HG03571 (cell line): ENCODE measurements at regions not wholly inside any gene's neighbourhood (a gene's known extent, or its start where the extent isn't known, plus 50 kb on each side); places are given as distances from the start of the nearest gene placed in this dataset.
"Not testable (repeated sequence)": the region's sequence is repeated elsewhere in the genome, so short reads cannot be mapped to it uniquely, and the experiment has no call there.

ENCODE experiments used
- ATAC-seq: cut with Tn5 transposase; IDR thresholded peaks from one replicate; pipeline ENCODE4 v1.9.1; 2021; ENCODE audit not compliant: unreplicated experiment

DNA sequence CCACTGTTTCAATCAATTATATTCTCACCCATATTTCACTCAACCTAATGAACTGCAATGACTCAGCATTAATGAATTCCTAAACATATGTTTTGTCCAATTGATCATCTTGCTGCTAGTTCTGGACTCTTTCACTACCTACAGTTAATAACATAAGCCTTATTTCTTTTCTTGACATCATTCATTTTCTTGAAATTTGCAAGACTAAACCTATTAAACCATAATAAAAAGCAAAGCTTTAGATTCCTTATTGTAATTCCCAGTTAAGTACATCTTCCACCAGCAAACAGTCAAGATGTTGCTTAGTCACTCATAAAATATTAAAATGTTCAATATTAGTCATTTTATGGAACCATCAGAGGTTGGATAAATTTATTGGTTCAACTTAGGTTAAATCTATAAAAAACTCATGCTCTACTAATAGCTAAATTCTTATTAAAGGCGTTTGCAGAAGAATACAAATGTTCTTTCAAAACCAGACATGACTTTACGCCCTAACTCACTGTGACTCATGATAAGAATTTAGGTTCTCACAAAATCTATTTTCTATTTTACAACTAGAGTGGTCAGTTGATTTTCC is 599.4 kb downstream of the RNF144A start:
- no peak for ATAC-seq

DNA sequence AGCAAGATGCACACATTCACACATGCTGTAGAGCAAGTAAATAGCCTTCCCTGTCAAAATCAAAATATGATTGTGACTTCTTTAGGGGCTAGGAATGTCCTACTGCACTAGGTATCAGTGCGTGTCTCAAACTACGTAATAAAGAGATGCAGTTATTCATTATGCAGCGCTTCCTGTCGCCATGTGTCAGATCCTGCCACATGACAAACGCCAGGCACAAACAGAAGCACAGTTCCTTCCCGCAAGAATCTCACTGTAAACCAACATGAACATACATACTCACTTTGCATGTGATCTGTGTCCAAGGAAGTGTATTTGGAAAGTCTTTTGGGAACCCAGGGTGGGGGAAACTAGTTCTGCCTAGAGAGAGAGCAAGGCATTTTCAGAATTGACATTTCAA is 599.9 kb downstream of the RNF144A start:
- no peak for ATAC-seq

DNA sequence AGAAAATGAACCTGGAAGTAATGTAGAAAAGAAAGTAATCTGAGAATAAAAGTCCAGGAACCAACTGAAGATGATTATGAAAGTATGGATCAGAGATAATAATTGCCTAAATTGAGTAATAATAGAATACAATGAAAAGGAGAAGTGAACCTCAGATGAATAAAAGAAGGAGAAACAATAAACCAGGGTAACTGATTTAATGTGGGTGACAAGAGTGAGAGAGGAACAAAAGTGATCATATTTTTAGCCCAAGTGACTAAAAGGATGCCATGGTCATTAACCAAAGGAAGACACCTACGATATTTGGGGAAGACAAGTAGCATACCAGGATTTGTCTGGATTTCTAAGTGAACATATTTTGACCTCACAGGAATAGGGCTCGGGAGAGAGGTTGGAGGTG is 600.6 kb downstream of the RNF144A start:
- no peak for ATAC-seq

DNA sequence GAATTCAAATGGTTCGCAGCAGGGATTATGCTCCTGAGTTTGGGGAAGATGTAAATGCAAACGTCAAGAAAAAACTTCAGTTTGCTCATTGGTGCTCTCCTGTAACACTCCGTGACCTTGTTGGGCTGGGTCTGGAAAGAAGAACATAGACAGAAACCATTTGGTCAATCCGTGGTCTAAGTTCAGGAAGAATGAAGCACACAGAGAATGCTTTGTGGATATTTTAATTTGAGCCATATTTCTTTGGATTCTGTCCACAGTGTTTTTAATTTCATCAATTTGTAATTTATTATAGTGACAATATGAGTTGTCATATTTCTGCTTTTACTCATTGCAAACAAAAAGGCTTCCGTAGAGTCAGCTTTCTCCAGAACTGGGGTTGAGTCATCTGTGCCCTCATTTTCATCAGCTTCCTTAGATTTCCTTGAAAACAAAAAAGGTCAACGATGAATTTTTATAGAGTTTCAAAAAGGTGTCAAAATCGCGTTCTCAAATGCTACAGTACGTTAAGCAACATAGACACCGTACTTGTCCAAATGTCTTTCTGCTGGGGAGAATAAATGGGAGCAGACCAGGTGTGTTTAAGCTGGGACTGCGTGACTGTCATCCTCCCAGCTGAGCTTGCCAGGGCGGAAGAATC is 606.4 kb downstream of the RNF144A start:
- ATAC-seq: no peak

DNA sequence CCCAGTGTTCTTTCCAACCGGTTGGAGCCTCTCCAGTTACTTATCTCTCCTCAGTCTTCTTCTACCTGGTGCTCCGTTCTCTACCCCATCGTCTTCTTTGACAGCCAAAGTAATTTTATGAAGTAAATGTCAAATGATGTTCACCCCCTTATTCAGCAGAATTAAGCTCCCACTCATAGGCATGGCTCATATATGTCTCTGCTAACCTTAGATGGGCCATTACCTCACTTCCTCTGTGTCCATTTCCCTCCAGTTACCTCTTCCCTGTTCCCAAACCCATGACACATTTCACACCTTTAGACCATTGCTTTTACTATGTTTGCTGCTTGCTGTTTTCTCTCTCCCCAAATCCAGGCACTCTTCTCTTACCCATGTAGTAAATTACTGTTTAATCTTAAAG is 607.0 kb downstream of the RNF144A start:
- ATAC-seq: no peak

DNA sequence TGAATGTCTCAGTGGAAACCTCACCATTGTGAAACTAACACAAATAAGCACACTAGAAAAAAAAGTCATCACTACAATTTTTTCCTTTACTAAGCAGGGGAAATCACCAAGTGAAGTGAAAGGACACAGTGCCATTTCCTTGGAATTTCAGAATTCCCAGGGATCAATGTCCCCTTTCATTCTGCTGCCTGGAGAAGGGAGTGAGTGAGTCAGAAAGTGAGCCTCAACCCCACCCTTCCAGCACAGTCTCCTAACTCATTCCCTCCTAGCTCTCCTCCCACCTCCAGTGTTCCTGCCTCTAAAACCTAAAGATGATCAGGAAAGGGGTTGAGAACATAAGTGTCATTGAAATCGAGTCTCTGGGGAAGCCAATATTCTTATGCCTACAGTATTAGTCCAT is 608.5 kb downstream of the RNF144A start:
- ATAC-seq: no peak

DNA sequence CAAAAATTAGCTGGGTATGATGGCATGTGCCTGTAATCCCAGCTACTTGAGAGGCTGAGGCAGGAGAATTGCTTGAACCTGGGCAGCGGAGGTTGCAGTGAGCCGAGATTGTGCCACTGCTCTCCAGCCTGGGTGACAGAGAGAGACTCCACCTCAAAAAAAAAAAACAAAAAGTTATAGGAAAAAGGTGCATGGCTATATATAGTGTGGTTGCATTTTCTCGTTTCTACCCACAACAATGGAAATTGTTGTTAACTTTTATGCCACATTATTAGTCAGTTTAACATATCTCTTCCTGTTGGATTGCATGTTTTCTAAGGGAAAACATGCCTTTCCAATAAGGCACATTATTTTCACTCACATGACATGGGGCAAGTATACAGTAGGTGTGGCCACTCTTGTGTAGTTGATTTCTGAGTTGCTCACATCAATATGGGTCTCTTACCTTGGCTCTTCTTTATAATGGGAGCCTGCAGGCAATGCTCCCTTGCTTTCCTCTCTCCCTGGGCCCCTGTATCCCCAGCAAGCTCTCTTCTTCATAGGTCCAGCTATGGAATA is 610.0 kb downstream of the RNF144A start:
- ATAC-seq: no peak

DNA sequence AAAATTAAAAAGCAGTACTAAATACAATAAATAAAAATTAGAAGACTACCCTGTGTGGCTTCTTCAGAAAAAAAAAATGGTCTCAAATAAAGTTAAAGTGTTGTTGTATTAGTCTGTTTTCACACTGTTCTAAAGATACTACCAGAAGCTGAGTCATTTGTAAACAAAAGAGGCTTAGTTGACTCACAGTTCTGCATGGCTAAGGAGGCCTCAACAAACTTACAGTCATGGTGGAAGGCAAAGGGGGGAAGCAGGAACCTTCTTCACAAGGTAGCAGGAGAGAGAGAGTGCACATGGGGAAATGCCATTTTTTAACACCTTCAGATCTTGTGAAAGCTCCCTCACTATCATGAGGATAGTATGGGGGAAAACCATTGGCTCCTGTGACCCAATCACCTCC is 612.8 kb downstream of the RNF144A start:
- ATAC-seq: no peak

DNA sequence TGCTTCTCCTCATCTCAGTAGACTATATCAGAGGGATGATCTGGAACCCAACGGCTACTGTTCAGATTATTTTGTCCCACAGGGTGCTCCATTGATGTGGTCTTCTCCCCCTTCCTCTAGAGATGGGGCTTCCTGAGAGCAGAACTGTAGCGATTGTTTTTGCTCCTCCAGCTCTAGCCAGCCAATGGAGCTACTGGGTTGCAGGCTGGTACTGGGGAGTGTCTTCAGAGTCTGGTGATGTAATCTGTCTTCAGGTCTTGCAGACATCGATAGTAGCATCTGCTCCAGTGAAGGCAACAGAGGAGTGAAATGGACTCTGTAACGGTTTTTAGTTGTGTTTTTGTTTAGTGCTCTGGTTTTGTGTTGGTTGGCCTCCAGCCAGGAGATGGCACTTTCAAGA is 621.9 kb downstream of the RNF144A start:
- ATAC-seq: no peak

DNA sequence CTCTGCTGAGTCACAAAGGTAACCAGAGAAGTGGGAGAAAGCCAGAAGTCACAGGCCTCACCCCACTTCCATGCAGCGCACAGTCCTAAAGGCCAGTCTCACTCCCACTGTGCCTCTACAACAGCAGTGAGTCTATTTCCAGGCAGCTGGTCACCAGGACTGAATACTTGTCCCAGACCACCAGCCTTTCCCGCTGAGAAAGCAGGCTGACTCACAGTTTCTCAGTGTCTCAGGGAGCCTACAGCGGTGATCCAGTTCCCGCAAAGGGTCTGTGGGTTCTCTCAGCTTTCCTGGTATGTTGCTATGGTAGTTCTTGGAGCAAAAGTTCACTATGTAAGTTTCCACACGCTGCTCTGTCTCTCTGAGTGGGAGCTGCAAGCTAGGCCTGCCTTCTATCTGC is 622.5 kb downstream of the RNF144A start:
- ATAC-seq: no peak

DNA sequence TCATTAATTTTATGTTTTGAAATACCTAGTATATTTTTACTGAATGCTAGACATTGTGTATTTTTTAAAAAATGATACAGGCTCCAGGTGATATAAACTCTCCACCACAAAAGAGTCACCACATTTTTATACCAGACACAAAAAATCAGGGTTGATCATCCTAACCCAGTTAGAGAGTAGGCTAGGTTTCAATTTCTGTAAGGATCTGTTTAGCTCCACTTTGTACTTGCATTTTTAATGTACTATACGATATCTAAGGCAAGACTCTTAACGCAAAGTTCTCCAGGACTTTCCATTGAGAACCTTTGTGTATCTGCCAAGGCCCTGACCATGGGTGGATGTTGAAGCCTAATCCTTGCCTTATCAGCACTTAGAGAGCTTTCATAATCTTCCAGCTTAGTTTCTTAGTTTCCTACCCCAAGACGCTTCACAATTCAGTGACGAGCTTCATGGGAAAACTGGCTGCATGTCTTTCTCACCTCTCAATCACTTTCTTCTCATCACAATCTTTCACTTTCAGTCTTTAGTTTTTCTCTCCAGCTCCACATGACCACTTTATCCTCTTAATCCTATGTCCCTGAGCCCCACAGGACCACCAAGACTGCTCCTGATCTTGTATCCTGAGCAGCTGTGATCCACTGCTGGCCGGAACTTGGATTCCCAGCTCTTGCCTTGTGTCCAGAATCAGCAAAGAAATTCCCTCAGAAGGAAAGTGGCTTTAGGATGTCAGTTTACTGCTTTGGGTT is 635.8 kb downstream of the RNF144A start:
- no peak for ATAC-seq

DNA sequence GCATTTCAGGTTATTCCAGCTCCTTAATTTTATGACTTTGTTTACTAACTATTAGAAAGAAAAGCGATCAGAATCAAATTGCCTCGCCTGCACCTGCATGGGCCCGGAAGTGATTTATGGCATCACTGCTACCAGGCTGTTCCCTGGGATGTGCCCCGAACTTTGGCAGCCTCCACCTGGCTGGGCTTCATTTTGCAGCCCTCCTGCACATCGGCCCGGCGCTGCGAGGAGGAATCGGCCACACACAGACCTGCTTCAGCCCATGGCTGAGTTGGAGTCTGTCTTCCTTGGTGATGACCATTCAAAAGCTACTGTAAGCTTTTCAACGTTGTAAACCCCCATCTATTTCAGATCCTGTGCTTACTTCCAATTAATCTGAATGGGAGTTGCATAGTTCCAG is 638.0 kb downstream of the RNF144A start:
- ATAC-seq: no peak

DNA sequence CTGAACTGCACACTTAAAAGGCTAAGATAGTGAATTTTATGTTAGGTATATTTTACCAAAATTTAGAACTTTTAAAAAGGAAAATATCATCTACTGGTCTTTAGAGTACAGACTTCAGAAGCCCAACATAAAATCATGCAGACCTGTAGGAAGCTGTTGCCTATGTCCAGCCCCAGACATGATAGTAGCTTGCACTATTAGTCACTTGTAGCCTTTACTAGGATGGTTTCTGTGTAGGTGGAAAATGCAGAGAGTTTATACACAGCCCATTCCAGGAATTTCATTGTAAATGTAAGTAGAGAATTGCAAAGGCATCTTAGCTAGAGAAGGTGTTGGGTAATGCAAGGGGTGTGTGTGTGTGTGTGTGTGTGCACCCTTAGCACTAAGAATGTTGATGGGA is 640.2 kb downstream of the RNF144A start:
- no peak for ATAC-seq

DNA sequence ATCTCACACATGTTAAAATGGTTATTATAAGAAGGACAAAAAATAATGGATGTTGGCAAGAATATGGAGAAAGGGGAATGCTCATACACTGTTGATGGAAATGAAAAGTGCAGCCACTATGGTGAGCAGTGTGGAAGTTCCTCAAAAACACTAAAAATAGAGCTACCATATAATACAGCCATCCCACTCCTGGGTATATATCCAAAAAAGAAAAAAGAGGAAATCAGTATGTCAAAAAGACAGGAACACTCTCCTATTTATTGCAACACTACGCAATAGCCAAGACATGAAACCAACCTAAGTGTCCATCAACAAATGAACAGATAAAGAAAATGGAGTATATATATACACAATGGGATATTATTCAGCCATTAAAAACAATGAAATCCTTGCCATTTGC is 642.6 kb downstream of the RNF144A start:
- no peak for ATAC-seq

DNA sequence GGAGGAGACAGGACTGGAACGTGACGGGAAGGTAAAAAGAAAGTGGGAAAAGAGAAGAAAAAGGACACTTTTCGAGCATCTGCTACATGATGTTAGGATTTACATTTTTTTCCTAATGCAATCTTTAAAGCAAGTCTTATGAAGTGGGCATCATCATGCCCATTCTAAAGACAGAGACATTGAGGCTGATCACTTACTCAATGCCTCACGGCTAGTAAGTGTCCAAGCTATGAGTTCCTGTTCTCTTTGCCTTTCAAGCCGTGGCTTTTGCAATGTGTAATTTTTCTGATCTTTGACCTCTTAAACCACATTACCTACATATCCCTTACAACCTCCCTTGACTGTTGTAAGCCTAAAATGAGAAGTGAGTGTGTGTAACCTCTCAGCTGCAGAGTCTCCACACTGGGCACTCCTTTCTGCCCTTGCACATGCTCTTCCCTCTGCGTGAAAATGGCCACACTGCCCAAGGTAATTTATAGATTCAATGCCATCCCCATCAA is 649.2 kb downstream of the RNF144A start:
- no peak for ATAC-seq

DNA sequence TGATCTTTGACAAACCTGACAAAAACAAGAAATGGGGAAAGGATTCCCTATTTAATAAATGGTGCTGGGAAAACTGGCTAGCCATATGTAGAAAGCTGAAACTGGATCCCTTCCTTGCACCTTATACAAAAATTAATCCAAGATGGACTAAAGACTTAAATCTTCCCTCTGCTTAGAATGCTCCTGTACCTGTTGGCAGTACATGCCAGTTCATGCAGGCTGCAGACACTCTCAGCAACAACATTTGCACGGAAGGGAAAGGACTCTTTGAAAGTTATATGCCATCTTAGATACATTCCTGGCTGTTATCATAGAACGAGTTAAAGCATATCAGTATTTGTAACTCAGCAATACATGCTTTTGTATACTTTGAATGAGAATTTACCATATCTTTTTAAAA is 649.9 kb downstream of the RNF144A start:
- not testable (repeated sequence) for ATAC-seq

DNA sequence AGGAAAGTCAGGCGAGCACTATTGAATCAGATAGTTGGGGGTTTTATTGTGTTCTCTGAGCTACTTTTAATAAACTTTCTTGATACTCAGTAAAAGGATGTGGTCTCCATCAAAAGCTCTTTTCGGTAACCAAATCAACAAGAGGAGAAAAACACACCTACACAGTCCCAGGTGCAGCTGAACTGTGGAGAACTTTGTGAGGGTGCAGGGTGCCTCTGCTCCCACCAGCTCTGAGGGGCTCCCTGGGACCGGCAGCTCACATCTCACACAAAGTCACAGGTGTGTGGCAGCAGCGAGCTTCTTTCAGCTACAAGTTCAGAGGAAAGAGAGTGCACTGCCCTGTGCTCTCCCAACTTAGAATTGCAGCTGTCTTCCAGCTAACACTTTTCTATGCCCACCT is 650.4 kb downstream of the RNF144A start:
- no peak for ATAC-seq

DNA sequence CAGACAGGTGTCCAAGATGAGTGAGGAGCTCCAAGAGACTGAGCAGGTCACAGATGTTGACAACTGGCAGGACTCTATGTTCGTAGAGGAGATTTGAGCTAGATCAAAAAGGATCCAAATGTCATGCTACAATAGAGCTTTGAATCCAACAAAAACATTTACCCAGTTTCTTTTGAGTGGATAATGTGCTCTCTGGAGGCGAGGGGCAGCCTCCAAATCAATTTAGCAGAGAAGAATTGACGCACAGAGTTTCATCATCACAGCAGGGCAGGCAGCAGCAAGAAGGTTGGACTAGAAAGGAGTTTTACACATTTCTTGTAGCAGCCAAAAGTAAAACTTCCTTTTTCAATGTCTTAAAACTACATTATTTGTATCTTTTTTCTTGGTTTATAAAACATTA is 653.0 kb downstream of the RNF144A start:
- ATAC-seq: no peak

DNA sequence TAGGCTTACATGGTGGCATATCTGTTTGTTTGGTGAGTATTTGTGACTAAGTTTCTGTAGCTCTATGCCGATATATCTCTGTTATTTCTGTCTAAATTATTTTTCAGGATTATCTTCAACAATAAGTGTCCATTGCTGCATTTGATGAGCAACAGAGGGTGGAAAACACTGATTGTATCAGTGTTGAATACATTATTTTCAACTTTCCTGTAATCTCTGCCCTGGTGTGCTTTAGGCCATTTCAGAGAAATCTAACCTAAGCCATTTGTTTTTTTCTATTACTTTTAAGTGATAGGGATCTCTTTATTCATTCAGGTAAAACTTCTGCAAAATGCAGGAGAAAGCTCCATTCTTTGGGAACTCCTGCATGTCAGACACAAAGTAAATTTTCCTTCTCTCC is 654.5 kb downstream of the RNF144A start:
- no peak for ATAC-seq

DNA sequence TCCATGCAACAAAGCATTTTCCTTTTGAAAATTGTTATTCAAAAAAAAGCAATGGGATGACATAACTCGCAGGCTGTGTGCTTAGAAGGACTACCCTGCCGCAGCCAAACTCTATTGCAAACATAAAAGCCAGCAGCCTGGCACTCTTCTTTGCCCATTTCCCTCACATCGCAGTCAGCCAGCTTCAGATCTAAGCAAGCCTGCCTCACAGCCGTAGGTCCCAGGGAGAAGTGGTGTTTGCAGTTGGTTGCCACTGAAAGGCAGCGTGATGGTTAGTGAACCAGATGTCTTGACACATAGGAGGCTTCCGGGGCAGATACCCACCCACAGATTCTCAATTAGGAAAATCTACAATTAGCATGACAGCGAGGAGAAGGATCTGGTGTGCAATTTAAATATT is 655.2 kb downstream of the RNF144A start:
- no peak for ATAC-seq

DNA sequence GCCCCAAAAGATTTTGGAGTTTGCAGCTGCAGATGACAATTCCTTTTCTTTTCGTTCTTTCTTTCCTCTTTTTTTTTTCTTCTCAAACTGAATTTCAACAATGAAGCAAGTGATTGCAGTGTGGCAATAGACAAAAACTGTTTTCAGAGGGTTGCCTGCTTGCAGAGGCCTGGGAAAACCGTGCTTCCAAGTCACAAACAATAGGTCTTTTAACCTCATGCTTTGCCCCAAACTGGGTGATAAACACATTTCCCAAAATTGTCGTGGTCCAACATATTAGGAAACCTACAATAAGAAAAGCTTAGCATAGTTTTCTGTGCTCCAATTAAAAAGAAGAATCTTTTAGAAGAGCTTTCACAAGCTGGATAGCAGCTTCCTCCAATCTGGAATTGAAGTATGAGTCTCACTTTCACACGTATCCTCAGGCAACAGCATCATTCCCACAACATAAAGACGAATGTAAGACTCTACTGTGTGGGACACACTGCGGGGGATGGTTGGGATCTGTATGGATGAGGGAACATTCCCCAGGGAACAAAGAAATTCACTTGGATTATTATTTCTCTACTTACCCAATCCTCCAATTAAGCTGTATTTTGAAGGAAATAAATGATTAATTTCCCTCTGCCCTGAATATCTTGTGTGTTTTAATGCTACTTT is 656.1 kb downstream of the RNF144A start:
- ATAC-seq: no peak

DNA sequence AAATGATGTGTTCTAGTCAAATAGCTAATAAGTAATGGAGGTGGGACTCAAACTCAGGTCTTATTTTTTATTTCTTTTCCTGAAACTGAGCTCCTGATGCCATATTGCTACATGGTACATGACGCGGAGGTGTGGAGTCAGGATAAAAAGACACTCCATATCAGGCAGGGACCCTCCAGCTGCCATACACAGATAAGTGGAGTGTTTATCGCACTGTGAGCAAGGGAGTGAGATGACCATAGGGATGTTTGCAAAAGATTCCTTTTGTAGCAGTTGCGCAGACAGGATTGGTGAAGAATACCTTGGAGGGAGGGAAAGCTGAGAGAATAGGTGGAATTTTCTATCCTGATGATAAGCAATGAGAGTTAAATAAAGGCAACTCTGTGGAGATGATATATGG is 657.2 kb downstream of the RNF144A start:
- no peak for ATAC-seq
